ENCODE measurements at regions not wholly inside any gene's neighbourhood (a gene's known extent, or its start where the extent isn't known, plus 50 kb on each side); places are given as distances from the start of the nearest gene placed in this dataset.
A peak's percentile ranks its signal among the peaks of the same experiment; 100 is the strongest.

- 83% methylated on average over 27 of the region's 27 CpGs for WGBS (ENCODE audit: missing lambda C conversion rate)
- no peaks in the 10 kb centered on the region for H3K9me3 ChIP-seq
- POLR2A ChIA-PET: no interaction called here
- no peak for TF ChIP-seq ELK1 (IDR thresholded peaks at IDR 0.05; ENCODE audit: low read depth, low read length)
- peak; percentile 75 for TF ChIP-seq MAFK (IDR thresholded peaks at IDR 0.05; ENCODE audit: partially characterized antibody)
- TF ChIP-seq CEBPB (IDR thresholded peaks at IDR 0.05): no peak
- DNase-seq (ENCODE audit: low read depth in 1 of 2, low spot score in 1 of 2) (no peak), FAIRE-seq (no peak), ATAC-seq (no peak)
- H3K4me2 ChIP-seq: no peak overlapping the region
- H3K4me1 ChIP-seq: no peaks in the 10 kb centered on the region
- H3K4me3 ChIP-seq: no peak overlapping the region
- CTCF ChIA-PET: interaction anchor here (0.7 to 1.8 kb wide), 3 partner anchors 17 to 55 kb away, joined by 3 to 5 read pairs (median 4); no protein-coding TSS in a partner anchor
- no peak overlapping the region for H3K27ac ChIP-seq
These were observed 171.9 kb downstream of the ENGASE start for GRCh38 chr17:79246225-79247190.

GRCh38 chr17:79244665-79245064 is 170.0 kb downstream of the ENGASE start:
- ChIA-PET CTCF (no interaction called here), POLR2A (no interaction called here)
- H3K9me3 ChIP-seq: no peaks in the 10 kb centered on the region
- no peaks in the 10 kb centered on the region for H3K4me1 ChIP-seq
- TF ChIP-seq MAX (IDR thresholded peaks at IDR 0.05) (no peak), ZSCAN20 (CRISPR knock-in tag; IDR thresholded peaks at IDR 0.05) (no peak), RFX5 (IDR thresholded peaks at IDR 0.05) (no peak), ZNF302 (CRISPR knock-in tag; IDR thresholded peaks at IDR 0.05) (no peak), EHF (CRISPR knock-in tag; IDR thresholded peaks at IDR 0.05) (no peak), CTCF (IDR thresholded peaks at IDR 0.05) (no peak), HOXB13 (CRISPR knock-in tag; IDR thresholded peaks at IDR 0.05; ENCODE audit: low read depth) (no peak), E2F6 (IDR thresholded peaks at IDR 0.05; ENCODE audit: borderline replicate concordance, low read depth) (no peak), HES2 (IDR thresholded peaks at IDR 0.05) (no peak), RARB (CRISPR knock-in tag; IDR thresholded peaks at IDR 0.05) (no peak), RCOR1 (IDR thresholded peaks at IDR 0.05; ENCODE audit: low read depth, low read length) (no peak)
- H3K27ac ChIP-seq: no peak overlapping the region
- DNase-seq (ENCODE audit: low read depth in 1 of 2, low spot score in 1 of 2) (no peak), ATAC-seq (no peak), FAIRE-seq (no peak)
- H3K4me3 ChIP-seq: no peak overlapping the region
- H3K4me2 ChIP-seq: no peak overlapping the region

- ATAC-seq (no peak), FAIRE-seq (no peak), DNase-seq (ENCODE audit: low read depth in 1 of 2, low spot score in 1 of 2) (no peak)
- TF ChIP-seq MAFK (IDR thresholded peaks at IDR 0.05; ENCODE audit: partially characterized antibody): no peak
- no peak for TF ChIP-seq SREBF2 (IDR thresholded peaks at IDR 0.05)
- no peak for TF ChIP-seq RAD21 (conservative IDR thresholded peaks at IDR 0.05 in 1 of 2, IDR thresholded peaks at IDR 0.05 in 1 of 2)
- TF ChIP-seq JUN (IDR thresholded peaks at IDR 0.05): no peak
- no peak for TF ChIP-seq HES2 (IDR thresholded peaks at IDR 0.05)
- no peak for TF ChIP-seq EP300 (IDR thresholded peaks at IDR 0.05)
- TF ChIP-seq CBX2 (IDR thresholded peaks at IDR 0.05; ENCODE audit: borderline replicate concordance, low read depth): no peak
- TF ChIP-seq MYC (IDR thresholded peaks at IDR 0.05; ENCODE audit: borderline replicate concordance, low read length): no peak
- no peak for TF ChIP-seq NR3C1 (IDR thresholded peaks at IDR 0.05)
- TF ChIP-seq HOXA7 (CRISPR knock-in tag; IDR thresholded peaks at IDR 0.05): no peak
- no peak for TF ChIP-seq NPAS2 (CRISPR knock-in tag; IDR thresholded peaks at IDR 0.05; ENCODE audit: borderline replicate concordance)
- TF ChIP-seq CBX8 (IDR thresholded peaks at IDR 0.05): no peak
- no peak for TF ChIP-seq FOSB (CRISPR knock-in tag; IDR thresholded peaks at IDR 0.05)
- TF ChIP-seq ZNF302 (CRISPR knock-in tag; IDR thresholded peaks at IDR 0.05): no peak
- TF ChIP-seq ATOH8 (CRISPR knock-in tag; IDR thresholded peaks at IDR 0.05; ENCODE audit: low read depth): no peak
- CTCF ChIA-PET: no interaction called here
- WGBS (ENCODE audit: missing lambda C conversion rate): 90% methylated on average over 8 of the region's 8 CpGs
- Histone ChIP-seq H3K4me1 (no peaks in the 10 kb centered on the region), H3K4me2 (no peak overlapping the region), H3K4me3 (no peak overlapping the region), H3K27ac (no peak overlapping the region), H3K9me3 (no peaks in the 10 kb centered on the region)
- POLR2A ChIA-PET: no interaction called here
These were observed 169.4 kb downstream of the ENGASE start for GRCh38 chr17:79243996-79244395.

All from A549 (cell line).